GM23338 (cell line): ENCODE measurements at regions not wholly inside any gene's neighbourhood (a gene's known extent, or its start where the extent isn't known, plus 50 kb on each side); places are given as distances from the start of the nearest gene placed in this dataset.

ENCODE experiments used
- ATAC-seq: fragments of 200-7000 bp; cut with Tn5 transposase; 3 replicates; pipeline ENCODE4 v1.9.1; 2020
- DNase-seq: peaks from one replicate; pipeline ENCODE4 v3.0.0-alpha.2; 2015; ENCODE audit warnings: low spot score
- H2AFZ ChIP-seq: fragments of 200-600 bp; sonication (generic); 2 replicates; pipeline ENCODE4 v1.8.0; 2016; ENCODE audit warnings: antibody characterized with exemption, mild to moderate bottlenecking, moderate library complexity
- H3F3A ChIP-seq: fragments of 200-600 bp; sonication (generic); replicated peaks from 2 replicates; pipeline ENCODE4 v1.8.0; 2017; ENCODE audit warnings: antibody characterized with exemption, mixed run types, low read depth
- H3K27ac ChIP-seq: fragments of 200-600 bp; sonication (generic); 2 replicates; pipeline ENCODE4 v1.6.1; 2016; ENCODE audit warnings: low read depth
- H3K27me3 ChIP-seq: fragments of 200-600 bp; sonication (generic); 2 replicates; pipeline ENCODE4 v1.8.0; 2016; ENCODE audit warnings: mild to moderate bottlenecking, mixed run types, moderate library complexity; ENCODE audit not compliant: insufficient read depth
- H3K36me3 ChIP-seq: fragments of 200-600 bp; sonication (generic); 2 replicates; pipeline ENCODE4 v1.8.0; 2016; ENCODE audit warnings: mild to moderate bottlenecking; ENCODE audit not compliant: insufficient read depth
- H3K4me1 ChIP-seq: fragments of 200-600 bp; sonication (generic); 2 replicates; pipeline ENCODE4 v1.8.0; 2016; ENCODE audit warnings: mild to moderate bottlenecking, moderate library complexity; ENCODE audit not compliant: insufficient read depth
- H3K4me2 ChIP-seq: fragments of 200-600 bp; sonication (generic); 2 replicates; pipeline ENCODE4 v1.7.1; 2017; ENCODE audit warnings: mixed run types
- H3K4me3 ChIP-seq: fragments of 200-600 bp; sonication (generic); 2 replicates; pipeline ENCODE4 v1.6.1; 2016; ENCODE audit warnings: mixed run types
- H3K79me2 ChIP-seq: fragments of 200-600 bp; sonication (generic); replicated peaks from 2 replicates; pipeline ENCODE4 v1.8.0; 2017; ENCODE audit warnings: mild to moderate bottlenecking; ENCODE audit not compliant: insufficient read depth
- H3K9me2 ChIP-seq: fragments of 200-600 bp; sonication (generic); 2 replicates; pipeline ENCODE4 v1.8.0; 2017; ENCODE audit not compliant: insufficient read depth
- H4K20me1 ChIP-seq: fragments of 200-600 bp; sonication (generic); replicated peaks from 2 replicates; pipeline ENCODE4 v1.8.0; 2017; ENCODE audit warnings: mild to moderate bottlenecking; ENCODE audit not compliant: insufficient read depth
- H3K27ac Mint-ChIP-seq: 2 replicates; pipeline ENCODE4 v1.8.0; 2020; ENCODE audit warnings: inconsistent platforms, mild to moderate bottlenecking, moderate library complexity, mixed read lengths
- H3K27me3 Mint-ChIP-seq: 3 replicates; pipeline ENCODE4 v1.8.0; 2022; ENCODE audit warnings: low read depth, mild to moderate bottlenecking, moderate library complexity, mixed read lengths, inconsistent platforms; ENCODE audit not compliant: insufficient read depth, poor library complexity
- H3K36me3 Mint-ChIP-seq: 3 replicates; pipeline ENCODE4 v1.8.0; 2021; ENCODE audit warnings: low read depth, mild to moderate bottlenecking, inconsistent platforms, moderate library complexity, mixed read lengths
- H3K4me1 Mint-ChIP-seq: 3 replicates; pipeline ENCODE4 v1.8.0; 2020; ENCODE audit warnings: mild to moderate bottlenecking, inconsistent platforms, mixed read lengths
- H3K4me3 Mint-ChIP-seq: 3 replicates; pipeline ENCODE4 v1.8.0; 2021; ENCODE audit warnings: moderate library complexity, mild to moderate bottlenecking, inconsistent platforms, mixed read lengths
- H3K9me3 Mint-ChIP-seq: 3 replicates; pipeline ENCODE4 v1.8.0; 2020; ENCODE audit warnings: moderate library complexity, mild to moderate bottlenecking, inconsistent platforms, mixed read lengths
- CREB1 ChIP-seq: fragments of 250-450 bp; sonication (Bioruptor Pico); IDR thresholded peaks from 2 replicates; pipeline ENCODE4 v1.5.0; 2020; ENCODE audit warnings: low read depth, mild to moderate bottlenecking, moderate library complexity
- CTCF ChIP-seq, 2 experiments: fragments of 200-600 bp in 1 of 2; sonication (generic) in 1 of 2; conservative IDR thresholded peaks; 2 replicates each; pipeline versions ENCODE4 v1.5.1 to v1.6.1; 2016 to 2017; ENCODE audit warnings: antibody characterized with exemption in 2 of 2, low read depth in 2 of 2, mild to moderate bottlenecking in 2 of 2, moderate library complexity in 1 of 2
- JUNB ChIP-seq: IDR thresholded peaks from one replicate; pipeline ENCODE4 v1.6.1; 2016; ENCODE audit warnings: antibody characterized with exemption; ENCODE audit not compliant: unreplicated experiment
- NANOG ChIP-seq: IDR thresholded peaks from 2 replicates; pipeline ENCODE4 v1.6.1; 2016; ENCODE audit warnings: antibody characterized with exemption, borderline replicate concordance
- REST ChIP-seq: IDR thresholded peaks from one replicate; pipeline ENCODE4 v1.6.1; 2018; ENCODE audit warnings: antibody characterized with exemption; ENCODE audit not compliant: unreplicated experiment
- ZNF331 ChIP-seq: fragments of 250-450 bp; sonication (Bioruptor Pico); IDR thresholded peaks from 2 replicates; pipeline ENCODE4 v1.5.0; 2020; ENCODE audit warnings: low read depth, mild to moderate bottlenecking, moderate library complexity
- TF ChIP-seq, protein P1 (sequence below): IDR thresholded peaks from 2 replicates; pipeline ENCODE4 v1.6.1; 2016; ENCODE audit warnings: antibody characterized with exemption
- TF ChIP-seq, protein P2 (sequence below): fragments of 250-450 bp; sonication (Bioruptor Pico); IDR thresholded peaks from 2 replicates; pipeline ENCODE4 v1.5.0; 2020; ENCODE audit warnings: mild to moderate bottlenecking, moderate library complexity

DNA sequence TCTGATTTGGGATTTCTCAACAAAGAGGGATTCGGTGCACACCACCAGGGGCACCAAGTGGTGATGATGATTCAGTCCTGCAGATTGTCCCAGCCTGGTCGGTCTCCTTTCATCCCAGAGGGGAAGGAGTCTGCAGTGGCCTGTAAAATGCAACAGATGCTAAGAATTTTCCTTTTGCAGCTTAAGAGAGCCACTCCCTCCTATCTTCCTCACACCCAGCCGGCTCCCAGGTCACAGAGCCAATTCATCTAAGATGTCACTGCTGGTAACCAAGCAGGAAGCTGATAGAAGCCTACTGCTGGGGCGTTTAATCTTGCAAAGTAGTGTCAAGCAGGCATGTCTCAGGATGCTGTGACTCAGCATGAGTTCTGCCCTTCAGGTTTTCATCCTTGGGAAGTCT, 203.8 kb upstream of the LRFN2 start:
- Histone ChIP-seq H3K27me3 (no peaks in the 10 kb centered on the region), H3K4me2 (no peak overlapping the region), H3K36me3 (no peaks in the 10 kb centered on the region), H3K27ac (no peak overlapping the region), H3K9me2 (peaks cover 10% of the 10 kb centered on the region), H3F3A (no peaks in the 10 kb centered on the region), H3K4me1 (peaks cover 7% of the 10 kb centered on the region; the same call in 1 of the 2 replicates), H4K20me1 (no peaks in the 10 kb centered on the region), H2AFZ (no peak overlapping the region), H3K79me2 (no peaks in the 10 kb centered on the region), H3K4me3 (no peak overlapping the region)
- Mint-ChIP-seq H3K27me3 (peaks cover 3% of the 10 kb centered on the region), H3K36me3 (no peaks in the 10 kb centered on the region), H3K4me3 (no peak overlapping the region), H3K27ac (no peak overlapping the region), H3K4me1 (peaks cover 9% of the 10 kb centered on the region), H3K9me3 (no peaks in the 10 kb centered on the region)
- no peak for TF ChIP-seq NANOG
- TF ChIP-seq ZNF331 (CRISPR knock-in tag), result no peak
- TF ChIP-seq REST, result no peak
- TF ChIP-seq CTCF (conservative IDR thresholded peaks at IDR 0.05; ENCODE audit: low read depth in 2 of 2), result no peak
- TF ChIP-seq CREB1 (CRISPR knock-in tag), result no peak
- TF ChIP-seq, protein P1, sequence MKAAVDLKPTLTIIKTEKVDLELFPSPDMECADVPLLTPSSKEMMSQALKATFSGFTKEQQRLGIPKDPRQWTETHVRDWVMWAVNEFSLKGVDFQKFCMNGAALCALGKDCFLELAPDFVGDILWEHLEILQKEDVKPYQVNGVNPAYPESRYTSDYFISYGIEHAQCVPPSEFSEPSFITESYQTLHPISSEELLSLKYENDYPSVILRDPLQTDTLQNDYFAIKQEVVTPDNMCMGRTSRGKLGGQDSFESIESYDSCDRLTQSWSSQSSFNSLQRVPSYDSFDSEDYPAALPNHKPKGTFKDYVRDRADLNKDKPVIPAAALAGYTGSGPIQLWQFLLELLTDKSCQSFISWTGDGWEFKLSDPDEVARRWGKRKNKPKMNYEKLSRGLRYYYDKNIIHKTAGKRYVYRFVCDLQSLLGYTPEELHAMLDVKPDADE, result no peak
- TF ChIP-seq JUNB, result no peak
- TF ChIP-seq, protein P2, sequence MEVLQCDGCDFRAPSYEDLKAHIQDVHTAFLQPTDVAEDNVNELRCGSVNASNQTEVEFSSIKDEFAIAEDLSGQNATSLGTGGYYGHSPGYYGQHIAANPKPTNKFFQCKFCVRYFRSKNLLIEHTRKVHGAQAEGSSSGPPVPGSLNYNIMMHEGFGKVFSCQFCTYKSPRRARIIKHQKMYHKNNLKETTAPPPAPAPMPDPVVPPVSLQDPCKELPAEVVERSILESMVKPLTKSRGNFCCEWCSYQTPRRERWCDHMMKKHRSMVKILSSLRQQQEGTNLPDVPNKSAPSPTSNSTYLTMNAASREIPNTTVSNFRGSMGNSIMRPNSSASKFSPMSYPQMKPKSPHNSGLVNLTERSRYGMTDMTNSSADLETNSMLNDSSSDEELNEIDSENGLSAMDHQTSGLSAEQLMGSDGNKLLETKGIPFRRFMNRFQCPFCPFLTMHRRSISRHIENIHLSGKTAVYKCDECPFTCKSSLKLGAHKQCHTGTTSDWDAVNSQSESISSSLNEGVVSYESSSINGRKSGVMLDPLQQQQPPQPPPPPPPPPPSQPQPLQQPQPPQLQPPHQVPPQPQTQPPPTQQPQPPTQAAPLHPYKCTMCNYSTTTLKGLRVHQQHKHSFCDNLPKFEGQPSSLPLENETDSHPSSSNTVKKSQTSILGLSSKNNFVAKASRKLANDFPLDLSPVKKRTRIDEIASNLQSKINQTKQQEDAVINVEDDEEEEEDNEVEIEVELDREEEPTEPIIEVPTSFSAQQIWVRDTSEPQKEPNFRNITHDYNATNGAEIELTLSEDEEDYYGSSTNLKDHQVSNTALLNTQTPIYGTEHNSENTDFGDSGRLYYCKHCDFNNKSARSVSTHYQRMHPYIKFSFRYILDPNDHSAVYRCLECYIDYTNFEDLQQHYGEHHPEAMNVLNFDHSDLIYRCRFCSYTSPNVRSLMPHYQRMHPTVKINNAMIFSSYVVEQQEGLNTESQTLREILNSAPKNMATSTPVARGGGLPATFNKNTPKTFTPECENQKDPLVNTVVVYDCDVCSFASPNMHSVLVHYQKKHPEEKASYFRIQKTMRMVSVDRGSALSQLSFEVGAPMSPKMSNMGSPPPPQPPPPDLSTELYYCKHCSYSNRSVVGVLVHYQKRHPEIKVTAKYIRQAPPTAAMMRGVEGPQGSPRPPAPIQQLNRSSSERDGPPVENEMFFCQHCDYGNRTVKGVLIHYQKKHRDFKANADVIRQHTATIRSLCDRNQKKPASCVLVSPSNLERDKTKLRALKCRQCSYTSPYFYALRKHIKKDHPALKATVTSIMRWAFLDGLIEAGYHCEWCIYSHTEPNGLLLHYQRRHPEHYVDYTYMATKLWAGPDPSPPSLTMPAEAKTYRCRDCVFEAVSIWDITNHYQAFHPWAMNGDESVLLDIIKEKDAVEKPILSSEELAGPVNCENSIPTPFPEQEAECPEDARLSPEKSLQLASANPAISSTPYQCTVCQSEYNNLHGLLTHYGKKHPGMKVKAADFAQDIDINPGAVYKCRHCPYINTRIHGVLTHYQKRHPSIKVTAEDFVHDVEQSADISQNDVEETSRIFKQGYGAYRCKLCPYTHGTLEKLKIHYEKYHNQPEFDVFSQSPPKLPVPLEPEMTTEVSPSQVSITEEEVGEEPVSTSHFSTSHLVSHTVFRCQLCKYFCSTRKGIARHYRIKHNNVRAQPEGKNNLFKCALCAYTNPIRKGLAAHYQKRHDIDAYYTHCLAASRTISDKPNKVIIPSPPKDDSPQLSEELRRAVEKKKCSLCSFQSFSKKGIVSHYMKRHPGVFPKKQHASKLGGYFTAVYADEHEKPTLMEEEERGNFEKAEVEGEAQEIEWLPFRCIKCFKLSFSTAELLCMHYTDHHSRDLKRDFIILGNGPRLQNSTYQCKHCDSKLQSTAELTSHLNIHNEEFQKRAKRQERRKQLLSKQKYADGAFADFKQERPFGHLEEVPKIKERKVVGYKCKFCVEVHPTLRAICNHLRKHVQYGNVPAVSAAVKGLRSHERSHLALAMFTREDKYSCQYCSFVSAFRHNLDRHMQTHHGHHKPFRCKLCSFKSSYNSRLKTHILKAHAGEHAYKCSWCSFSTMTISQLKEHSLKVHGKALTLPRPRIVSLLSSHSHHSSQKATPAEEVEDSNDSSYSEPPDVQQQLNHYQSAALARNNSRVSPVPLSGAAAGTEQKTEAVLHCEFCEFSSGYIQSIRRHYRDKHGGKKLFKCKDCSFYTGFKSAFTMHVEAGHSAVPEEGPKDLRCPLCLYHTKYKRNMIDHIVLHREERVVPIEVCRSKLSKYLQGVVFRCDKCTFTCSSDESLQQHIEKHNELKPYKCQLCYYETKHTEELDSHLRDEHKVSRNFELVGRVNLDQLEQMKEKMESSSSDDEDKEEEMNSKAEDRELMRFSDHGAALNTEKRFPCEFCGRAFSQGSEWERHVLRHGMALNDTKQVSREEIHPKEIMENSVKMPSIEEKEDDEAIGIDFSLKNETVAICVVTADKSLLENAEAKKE (CRISPR knock-in tag), result no peak
- DNase-seq (no peak), ATAC-seq (no peak)
